NT2/D1 (cell line): ENCODE measurements at regions not wholly inside any gene's neighbourhood (a gene's known extent, or its start where the extent isn't known, plus 50 kb on each side); places are given as distances from the start of the nearest gene placed in this dataset.

Experiments used
- YY1 ChIP-seq: IDR thresholded peaks from 2 replicates; pipeline ENCODE4 v1.6.1; 2011; ENCODE audit not compliant: insufficient read length, insufficient read depth
- ZNF274 ChIP-seq: IDR thresholded peaks from 2 replicates; pipeline ENCODE4 v1.6.1; 2011; ENCODE audit warnings: mild to moderate bottlenecking, low read depth, low read length

DNA sequence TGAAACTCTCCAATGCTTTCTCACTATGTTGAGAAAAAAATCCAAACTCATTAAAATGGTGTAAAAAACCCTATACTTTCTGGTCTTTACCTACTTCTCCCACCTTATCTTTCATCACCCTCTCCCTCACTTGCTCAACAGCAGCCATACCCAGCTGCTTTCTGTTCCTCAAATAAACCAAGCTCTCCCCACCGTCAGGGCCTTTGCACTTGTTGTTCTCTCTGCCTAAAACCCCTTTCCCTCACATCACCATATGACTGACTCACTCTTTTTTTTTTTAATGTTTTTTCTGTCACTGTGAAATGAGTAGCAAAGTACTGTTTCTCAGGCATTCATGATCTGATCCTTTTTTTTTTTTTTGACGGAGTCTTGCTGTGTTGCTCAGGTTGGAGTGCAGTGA, 122.3 kb upstream of the TMEM164 start:
- TF ChIP-seq YY1 (no peak), ZNF274 (no peak)
